ENCODE measurements at regions not wholly inside any gene's neighbourhood (a gene's known extent, or its start where the extent isn't known, plus 50 kb on each side); places are given as distances from the start of the nearest gene placed in this dataset.
"Not testable (repeated sequence)": the region's sequence is repeated elsewhere in the genome, so short reads cannot be mapped to it uniquely, and the experiment has no call there.

GRCh38 chr10:63077800-63078199 lies 55.3 kb upstream of the NRBF2 start:
- no peak for DNase-seq

- no peak for DNase-seq
Observed at GRCh38 chr10:63072951-63073350, 60.2 kb upstream of the NRBF2 start.

GRCh38 chr10:63071145-63071544 lies 62.0 kb upstream of the NRBF2 start:
- DNase-seq, result no peak

- DNase-seq, result no peak
Observed at GRCh38 chr10:63069318-63069717, 63.8 kb upstream of the NRBF2 start.

GRCh38 chr10:63068246-63068645 lies 64.9 kb upstream of the NRBF2 start:
- no peak for DNase-seq

- no peak for DNase-seq
Observed at GRCh38 chr10:63066606-63067005, 66.5 kb upstream of the NRBF2 start.

- no peak for DNase-seq
Observed at GRCh38 chr10:63064706-63065105, 68.4 kb upstream of the NRBF2 start.

GRCh38 chr10:63058236-63058635 lies 74.9 kb upstream of the NRBF2 start:
- DNase-seq, result no peak

- no peak for DNase-seq
Observed at GRCh38 chr10:63057509-63057908, 75.6 kb upstream of the NRBF2 start.

GRCh38 chr10:63055705-63056104 lies 77.4 kb upstream of the NRBF2 start:
- DNase-seq, result no peak

- DNase-seq, result no peak
Observed at GRCh38 chr10:63054889-63055611, 78.1 kb upstream of the NRBF2 start.

GRCh38 chr10:63052083-63052482 lies 81.0 kb upstream of the NRBF2 start:
- no peak for DNase-seq

GRCh38 chr10:63042256-63042655 lies 90.9 kb upstream of the NRBF2 start:
- DNase-seq, result no peak

- DNase-seq, result not testable (repeated sequence)
Observed at GRCh38 chr10:63033616-63034185, 99.4 kb upstream of the NRBF2 start.

- DNase-seq, result no peak
Observed at GRCh38 chr10:63030536-63030935, 102.6 kb upstream of the NRBF2 start.

GRCh38 chr10:63027531-63027930 lies 105.6 kb upstream of the NRBF2 start:
- DNase-seq, result no peak

- no peak for DNase-seq
Observed at GRCh38 chr10:63021225-63021624, 111.9 kb upstream of the NRBF2 start.

- no peak for DNase-seq
Observed at GRCh38 chr10:63013755-63014154, 119.4 kb upstream of the NRBF2 start.

GRCh38 chr10:63012623-63013022 lies 120.5 kb upstream of the NRBF2 start:
- DNase-seq, result no peak

- DNase-seq, result no peak
Observed at GRCh38 chr10:63010203-63010602, 122.9 kb upstream of the NRBF2 start.

- no peak for DNase-seq
Observed at GRCh38 chr10:63008491-63008890, 124.6 kb upstream of the NRBF2 start.

- no peak for DNase-seq
Observed at GRCh38 chr10:63007112-63007511, 126.0 kb upstream of the NRBF2 start.

- no peak for DNase-seq
Observed at GRCh38 chr10:63005246-63005645, 127.9 kb upstream of the NRBF2 start.

GRCh38 chr10:63003816-63004453 lies 129.2 kb upstream of the NRBF2 start:
- DNase-seq, result no peak

All from activated T-cell treated with anti-CD3 and anti-CD28 coated beads, Interleukin-2, amount 50 U/mL, for 48 hours (primary cell).